Endothelial cell of hepatic sinusoid (primary cell): ENCODE measurements at regions not wholly inside any gene's neighbourhood (a gene's known extent, or its start where the extent isn't known, plus 50 kb on each side); places are given as distances from the start of the nearest gene placed in this dataset.

Experiments
- in situ Hi-C: cut with HindIII; loops from 2 replicates; pipeline ENCODE4 v1.10.0; 2017; ENCODE audit warnings: low sequenced_read_pairs

DNA sequence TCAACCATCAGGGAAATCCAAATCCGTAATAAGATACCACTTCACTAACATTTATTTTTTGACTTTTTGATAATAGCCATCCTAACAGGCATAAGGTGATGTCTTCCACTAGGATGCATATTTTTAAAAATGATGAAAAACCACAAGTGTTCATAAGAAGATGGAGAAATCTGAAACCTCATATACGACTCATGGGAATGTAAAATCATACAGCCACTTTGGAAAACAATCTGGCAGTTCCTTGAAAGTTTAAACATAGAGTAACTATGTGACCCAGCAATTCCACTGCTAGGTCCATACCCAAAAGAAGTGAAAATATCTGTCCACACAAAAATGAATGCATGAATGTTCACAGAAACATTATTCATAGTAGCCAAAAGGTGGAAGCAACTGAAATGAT, 431.0 kb downstream of the ENC1 start:
- in situ Hi-C loops: no loop called here

DNA sequence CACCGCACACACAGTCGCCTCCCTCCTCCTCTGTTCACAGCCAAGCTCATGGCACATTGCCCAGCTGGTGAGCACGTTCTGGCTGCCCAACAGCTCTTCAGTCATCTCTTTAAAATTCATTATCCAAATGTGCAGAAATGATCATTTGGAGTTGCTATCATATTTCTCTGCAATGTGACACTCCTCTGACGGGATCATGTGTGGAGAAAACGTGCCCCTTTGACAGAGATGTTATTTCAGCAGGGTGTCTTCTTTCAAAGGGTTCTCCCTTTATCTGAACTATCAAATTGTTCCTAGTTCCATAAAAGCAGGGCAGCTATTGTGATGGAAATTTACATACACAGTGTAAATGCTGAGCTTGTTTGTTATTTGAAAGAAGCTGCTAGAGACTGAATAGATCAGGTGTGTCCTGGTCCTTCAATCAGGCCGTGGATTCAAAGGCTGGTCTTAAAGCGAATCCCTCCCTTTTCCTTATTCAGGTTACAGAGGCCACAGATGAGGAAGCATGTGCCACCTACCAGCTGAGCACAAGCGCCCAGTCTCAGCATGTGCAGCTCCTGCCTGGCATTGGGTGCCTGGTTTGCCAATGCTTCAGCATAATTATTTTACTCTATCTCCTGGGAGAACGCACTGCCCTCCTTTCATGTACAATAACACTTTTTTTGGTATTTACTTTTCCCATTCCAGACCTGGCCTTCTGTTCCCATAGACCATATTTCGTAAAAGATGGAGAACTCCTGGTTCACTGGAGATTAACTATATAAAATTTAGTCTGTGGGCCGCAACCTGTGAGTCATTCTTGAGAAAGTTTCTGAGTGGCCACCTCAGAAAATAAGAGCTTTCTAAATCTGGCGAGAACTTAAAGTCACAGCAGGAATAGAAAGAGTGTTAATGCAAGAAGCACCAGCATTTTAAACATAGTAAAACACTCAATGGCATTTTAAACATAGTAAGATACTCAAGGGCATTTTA, 433.7 kb downstream of the ENC1 start:
- in situ Hi-C loops: no loop called here

DNA sequence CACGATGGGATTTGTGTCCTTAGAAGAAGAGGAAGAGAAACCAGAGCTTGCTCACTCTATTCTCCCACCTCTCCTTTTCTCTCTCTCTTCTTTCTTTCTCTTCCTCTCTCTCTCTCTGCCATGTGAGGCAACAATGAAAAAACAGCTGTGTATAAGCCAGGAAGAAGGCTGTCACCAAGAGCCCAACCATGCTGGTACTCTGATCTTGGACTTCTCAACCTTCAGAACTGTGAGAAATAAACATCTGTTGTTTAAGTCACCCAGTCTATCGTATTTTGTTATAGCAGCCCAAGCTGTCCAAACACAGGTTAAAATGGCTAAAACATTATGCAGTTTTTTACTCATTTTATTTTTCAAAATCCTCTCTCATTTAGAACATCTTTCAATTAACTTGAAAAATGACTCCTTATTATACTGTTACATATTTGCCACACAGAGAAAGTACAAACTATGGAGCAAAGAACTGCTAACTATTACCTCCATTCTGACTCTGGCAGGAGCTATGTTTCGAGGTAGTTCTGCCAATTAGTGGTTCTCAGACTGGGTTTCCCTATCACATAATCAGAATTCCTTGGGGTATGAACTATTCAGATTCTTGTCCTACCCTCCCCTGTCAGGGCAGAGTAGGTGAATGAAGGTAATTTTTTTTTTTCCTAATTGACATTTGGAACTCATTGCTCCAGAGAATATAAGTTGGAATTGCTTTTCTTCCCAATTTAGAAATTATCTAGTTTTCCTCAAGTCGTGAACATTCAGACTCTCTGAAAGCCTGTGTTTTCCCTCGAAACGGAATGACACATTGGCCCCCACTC, 434.6 kb downstream of the ENC1 start:
- in situ Hi-C loops: no loop called here

DNA sequence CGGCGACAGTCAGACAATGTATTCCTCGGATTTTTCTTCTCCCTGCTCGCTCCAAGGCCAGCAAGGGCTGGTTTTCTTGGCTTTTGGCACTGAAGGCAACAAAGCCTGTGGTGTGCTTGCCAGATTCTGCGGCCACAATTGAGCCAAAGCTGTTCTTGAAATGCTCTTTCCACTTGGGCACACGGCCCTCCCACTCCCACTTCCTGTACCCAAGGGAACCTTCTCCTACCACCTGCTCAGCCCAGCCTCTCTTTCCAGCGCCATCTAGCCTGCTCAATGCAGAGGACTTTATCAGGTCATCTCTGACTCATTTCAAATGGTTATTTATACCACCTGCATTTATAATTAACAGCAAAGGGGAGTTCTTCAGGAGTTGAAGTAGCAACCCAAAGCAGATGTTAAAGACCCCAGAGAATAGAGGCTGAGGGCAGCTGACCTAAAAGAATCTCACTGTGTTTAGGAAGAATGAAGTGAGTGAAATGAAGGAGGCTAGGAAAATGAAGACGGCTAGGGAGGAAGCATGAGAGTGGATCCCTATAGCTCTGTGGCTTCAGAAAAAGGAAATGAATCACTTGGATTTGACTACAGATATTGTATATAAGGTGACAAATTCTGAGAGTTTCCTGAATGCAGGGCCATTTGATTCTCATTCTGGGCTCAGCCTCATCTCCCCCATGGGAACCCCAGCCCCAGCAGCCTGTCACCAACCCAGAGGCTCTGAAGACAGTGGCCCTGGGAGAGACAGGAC, 439.0 kb downstream of the ENC1 start:
- in situ Hi-C loops: no loop called here

DNA sequence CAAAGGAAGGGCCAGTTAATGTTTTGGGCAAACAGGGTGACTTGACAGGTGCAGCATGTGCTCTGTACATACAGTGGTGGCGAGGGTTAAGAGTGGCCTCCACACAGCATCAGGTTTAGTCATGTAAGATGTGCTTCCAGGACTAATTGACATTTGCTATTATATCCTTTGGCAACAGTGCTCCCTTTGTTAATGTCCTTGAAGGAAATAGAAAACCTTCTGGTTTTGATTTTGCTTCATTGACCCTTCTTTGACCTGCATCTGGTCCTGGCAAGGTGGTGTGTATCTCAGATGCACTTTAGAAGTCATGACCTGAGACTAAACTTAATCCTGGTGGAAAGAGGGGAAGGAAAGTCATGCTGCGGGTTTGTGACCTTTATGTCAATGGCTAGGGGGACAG, 440.0 kb downstream of the ENC1 start:
- in situ Hi-C loops: no loop called here

DNA sequence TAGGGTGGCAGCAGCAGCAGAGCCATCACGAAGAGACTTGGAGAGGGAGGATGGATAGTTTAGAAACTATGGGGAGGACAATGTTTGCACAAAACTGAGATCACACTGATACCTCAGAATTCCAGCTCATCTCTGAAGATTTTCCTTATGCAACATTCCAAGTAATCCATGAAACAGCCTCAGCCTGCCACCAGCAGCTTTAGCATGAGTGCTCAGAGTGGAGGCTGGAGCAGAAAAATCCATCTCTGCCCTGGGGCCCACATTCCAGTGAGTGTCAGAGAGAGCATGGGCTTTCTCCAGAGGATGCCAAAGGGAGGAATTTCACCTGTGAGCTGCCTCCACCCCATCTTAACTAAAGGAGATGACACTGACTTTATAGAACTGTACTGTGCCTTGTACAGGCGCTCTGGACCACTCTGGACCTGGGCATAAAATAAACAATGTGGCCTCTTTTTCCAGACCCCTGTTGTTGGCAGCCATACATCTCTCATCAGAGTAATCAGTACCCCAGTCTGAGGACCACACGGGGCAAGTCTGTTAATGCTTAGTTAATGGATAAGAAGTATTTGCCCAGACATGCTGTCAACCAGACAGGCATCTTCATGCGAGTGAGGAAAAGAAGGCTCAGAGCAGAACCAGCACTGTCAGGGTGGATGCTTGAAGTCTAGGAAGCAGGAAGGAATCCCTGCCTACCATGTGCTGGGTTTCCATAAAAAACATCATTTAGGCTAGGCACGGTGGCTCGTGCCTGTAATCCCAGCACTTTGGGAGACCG, 440.9 kb downstream of the ENC1 start:
- in situ Hi-C loops: no loop called here

DNA sequence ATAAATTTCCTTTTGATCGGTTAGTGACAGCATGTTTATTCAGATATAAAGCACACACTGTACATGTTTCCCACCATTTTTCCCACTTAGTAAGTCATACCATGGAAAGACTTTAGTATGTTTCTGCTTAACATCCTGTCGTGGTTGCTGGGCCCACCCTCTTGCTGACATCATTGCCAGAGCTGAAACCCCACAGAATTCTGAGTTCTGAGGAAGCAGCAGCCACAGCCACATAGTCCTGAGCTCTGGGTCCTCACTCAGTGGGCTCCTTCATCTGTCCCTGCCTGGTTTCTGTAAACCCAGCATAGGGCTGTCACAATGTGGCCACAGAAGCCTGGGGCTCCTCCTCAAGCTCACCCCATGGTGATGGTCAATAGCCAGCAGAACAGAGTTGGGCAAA, 441.5 kb downstream of the ENC1 start:
- in situ Hi-C loops: no loop called here

DNA sequence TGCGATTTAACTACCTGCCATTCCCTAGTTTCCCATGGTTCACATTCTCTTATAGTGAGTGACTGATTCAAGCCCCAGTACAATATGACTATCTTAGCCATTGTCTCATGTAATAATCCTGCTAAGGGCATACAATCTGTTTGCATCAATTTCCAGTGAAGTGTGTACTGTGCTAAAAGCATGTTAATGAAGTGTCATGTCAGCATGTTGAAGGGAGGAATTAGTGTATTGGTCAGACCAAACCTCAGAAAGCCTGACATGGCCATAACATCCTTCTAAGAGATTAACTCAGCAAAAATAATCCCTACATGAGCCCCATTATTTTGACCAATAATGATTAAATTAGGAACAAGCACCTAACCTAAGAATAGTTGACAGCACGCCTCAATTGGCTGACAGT, 442.4 kb downstream of the ENC1 start:
- in situ Hi-C loops: no loop called here

DNA sequence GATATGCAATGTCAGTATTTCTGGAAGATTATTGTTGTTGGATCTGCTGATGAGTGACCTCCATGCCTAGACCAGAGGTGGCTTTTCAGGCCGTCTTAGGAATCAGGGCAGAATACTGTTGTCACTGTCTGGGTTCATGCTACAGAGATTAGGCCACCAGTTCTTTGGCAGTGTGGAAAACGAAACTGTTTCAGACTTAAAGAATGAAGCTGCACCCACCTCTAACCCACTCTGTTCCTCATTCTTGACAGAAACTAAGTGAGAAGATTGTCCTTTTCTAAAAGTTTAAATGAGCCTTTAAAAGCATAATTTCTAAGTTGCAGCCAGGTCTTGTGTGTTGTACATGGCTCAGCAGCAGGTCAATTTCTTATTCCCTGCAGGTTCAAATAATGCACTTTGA, 444.3 kb downstream of the ENC1 start:
- in situ Hi-C loops: no loop called here

DNA sequence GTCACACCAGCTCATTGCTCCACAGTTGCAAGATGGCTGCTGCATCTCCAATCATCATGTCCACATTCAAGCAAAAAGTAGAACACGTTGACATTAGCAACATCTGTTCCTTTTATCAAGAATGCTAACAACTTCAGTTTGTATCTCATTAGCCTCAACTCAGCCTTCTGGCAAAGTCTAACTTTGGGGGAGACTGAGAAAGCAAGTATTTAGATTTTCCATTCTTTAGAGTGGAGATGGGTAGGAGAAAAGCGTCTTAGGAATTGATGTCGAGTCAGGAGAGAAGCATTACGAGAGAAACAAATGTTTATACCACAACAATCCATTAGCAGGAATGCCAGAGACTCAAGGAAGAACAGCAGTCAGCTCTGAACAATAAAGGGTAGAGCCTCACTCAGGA, 446.3 kb downstream of the ENC1 start:
- in situ Hi-C loops: no loop called here

DNA sequence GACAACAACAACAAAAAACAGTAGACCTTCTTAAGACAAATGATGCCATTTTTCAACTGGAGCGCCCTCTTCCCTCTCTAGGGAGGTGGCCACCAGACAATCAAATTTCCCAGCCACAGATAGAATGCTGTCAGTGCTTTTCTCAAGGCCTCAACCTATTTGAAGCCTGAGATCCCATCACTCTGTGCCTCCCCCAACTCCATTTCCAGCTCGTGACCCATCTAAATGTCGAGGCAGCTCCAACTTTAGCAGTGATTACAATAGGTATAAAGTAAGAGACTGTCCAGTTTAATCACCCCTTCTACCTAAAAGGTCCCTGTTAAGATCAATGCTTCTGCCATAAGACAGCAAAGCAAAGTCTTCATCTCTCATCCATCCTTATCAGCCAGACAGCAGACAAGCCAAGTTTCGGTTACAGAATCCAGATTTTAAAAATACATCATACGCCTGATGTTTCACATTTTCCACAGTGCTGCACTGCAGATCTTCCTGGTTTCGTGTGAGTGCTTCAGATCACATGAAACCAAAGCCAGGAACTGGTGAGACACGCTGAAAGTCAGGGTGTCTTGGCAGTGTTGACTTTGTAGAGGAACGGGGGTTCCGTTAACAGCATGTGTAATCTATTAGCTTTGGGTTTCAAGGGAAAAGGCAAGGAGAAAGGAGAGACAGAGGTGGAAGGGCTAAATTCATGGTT, 447.8 kb downstream of the ENC1 start:
- in situ Hi-C loops: no loop called here

DNA sequence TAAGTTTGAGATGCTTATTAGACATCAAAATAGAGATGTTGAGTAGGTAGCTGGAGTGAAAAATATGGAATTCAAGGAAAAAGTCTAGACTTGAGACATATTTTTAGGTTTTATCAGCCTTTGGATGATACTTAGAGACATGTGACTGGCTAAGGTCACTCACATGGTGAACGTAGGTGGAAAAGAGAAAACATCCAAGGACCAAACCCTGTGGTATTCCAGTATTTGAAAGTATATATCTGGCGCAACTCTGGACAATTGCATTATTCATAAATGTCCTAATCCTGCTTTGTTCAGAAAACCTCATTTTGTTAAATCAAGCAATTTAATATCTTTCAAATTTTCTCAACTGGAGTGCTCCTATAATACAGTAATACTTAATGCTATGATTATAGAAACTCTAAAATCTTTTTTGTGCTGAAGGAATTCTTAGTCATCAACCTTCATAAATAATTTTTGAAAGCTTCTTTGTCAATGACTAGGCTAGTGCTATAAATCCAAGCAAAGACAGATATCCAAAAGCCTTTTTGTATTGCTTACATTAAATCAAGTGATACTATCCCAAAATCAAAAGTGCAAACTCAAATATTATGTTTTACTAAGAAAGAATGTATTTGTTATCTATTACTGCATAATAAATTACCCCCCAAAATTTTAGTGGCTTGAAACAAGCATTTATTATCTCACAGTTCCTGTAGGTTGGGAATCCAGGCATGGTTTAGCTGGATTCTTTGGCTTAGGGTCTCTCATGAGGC, 452.0 kb downstream of the ENC1 start:
- in situ Hi-C loops: no loop called here

DNA sequence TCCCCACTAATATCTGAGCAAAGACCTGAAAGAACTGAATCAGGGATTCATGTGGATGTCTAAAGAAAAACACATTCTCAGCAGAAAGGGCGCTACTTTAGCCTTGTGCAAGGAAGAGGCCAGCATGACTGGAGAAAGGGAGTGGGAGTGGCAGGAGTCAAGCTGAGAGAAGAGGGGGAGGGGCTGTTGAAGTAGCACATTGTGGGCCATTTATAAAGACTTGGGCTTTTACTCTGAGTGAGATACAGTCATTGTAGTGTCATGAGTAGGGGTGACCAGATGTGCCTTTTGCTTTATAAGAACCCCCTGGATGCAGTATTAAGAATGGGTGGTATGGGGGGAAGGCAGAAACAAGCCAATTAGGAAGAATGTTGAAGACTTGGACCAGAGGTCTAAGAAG, 452.8 kb downstream of the ENC1 start:
- in situ Hi-C loops: no loop called here

DNA sequence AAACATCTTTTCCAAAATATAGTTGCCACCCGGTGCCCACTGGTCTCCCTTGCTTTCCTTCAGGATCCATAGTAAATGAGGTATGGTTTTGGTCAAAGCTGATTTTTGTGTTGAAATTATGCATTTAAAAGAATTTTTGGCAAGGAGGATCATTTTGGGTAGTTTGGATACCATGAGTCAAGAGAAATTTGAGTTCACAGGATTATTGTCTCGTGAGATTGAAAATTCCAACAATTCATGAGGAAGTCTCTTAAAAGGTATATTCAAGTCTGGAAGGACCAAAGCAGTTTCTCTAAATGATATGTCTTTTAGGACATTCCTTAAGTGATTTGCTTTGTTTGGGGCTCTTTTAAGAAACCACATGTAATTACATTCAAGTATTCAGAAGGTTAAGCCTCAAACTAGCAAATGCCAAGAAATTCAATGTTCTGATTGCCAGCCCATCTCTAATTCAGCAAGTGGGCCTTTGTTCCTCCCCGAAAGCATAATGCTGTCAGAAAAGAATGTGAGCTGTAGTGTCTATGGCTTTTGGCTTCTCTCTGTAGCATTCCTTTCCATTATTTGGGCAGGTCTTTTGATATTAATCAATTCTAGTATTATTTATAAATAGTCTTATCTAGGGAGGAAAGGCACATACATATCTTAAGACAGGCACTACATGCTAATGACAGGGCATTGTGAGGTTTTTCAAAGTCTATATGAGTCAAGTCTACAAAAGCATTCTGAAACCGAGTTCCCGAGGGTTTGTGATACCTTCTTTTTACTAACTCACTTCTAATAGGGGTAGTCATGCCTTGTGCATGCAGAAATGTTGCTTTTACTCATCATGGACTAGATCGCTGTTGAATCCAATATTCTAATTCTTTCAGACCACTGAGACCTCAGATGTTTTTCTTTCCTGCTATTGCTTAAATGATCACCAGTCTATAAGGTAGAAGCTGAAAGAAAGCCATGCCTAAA, 453.9 kb downstream of the ENC1 start:
- in situ Hi-C loops: no loop called here

DNA sequence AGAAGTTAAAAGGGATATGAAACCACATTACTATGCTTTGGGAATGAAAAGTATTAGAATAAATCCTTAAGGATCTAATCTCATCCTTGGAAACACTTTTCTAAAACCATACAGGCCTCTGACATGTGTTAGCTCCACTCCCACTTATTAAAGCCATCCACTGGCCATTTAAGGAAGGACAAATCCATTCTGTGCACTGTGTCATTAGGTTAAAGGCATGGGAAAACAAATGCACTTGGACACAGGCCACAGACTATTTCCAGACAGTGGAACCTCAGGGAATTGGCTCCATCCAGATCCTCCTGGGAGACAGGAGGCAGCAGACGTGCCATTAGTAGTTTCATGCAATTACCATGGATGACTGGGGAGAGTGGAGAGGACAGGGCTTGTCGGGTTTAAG, 454.9 kb downstream of the ENC1 start:
- in situ Hi-C loops: no loop called here

DNA sequence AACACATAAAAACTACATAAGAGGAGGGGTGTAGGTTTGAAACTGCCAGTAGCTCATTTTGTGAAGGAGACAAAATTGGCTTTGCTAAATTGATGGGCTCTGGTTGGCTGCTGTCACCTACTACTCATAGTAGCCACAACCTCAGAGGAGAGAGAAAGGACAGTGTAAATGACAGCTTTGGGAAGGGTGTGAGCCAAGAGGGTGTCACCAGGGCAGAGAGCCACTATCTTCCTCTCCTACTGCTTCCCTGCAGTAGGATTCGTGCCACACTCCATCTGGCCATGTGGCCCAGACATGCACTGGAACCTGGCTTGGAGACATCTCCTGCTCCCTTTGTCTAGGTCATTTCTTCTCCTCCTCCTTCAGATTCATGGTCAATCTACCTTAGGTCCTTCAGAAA, 455.9 kb downstream of the ENC1 start:
- in situ Hi-C loops: no loop called here

DNA sequence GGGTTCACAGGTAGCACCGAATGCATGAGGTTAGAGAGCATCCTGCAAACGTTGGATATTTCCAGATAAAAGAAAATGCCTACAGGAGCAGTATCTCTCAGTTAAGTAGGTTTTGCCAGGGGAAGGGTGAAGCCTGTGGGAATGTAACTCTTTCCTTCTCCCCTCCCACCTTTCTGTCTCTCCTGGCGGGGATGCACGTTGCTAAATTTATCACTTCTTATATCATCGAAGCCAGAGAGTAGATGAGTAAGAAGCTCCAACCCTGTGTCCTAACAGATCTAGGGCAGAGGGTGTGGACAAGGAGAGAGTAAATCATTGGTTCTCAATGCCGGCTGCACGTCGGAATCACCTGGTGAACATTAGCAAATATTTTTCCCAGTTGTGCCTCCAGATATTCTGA, 457.5 kb downstream of the ENC1 start:
- in situ Hi-C loops: no loop called here

DNA sequence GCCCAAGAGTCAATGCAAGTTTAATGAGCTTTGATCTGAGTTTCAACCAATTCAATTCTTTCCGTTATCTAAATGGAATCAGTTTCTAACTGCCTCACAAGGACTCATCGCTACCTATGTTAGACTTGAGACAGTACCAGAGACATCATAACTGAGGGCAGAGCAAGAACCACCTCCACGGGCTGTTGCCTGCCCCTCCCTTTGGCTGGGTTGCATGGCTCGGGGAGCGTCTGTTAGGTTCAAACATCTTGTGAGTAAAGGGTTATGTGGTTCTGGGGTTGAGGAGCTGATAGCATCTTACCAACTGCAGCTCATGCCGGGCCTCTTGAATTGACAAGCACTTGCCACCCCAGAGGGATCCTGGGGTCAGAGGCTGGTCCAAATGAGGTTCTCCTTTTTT, 457.9 kb downstream of the ENC1 start:
- in situ Hi-C loops: no loop called here
